CD4-positive, alpha-beta memory T cell (primary cell): ENCODE measurements at regions not wholly inside any gene's neighbourhood (a gene's known extent, or its start where the extent isn't known, plus 50 kb on each side); places are given as distances from the start of the nearest gene placed in this dataset.

Experiments
- CTCF ChIA-PET: fragments of 350-600 bp; sonication (Branson Sonifier 250); formaldehyde crosslinking; loops from one replicate; lab custom pipeline; 2021; ENCODE audit warnings: inconsistent platforms; ENCODE audit not compliant: partially characterized antibody; lab: Charles Lee
- POLR2A ChIA-PET: fragments of 350-600 bp; sonication (Branson Sonifier 250); formaldehyde crosslinking; loops from one replicate; lab custom pipeline; 2021; ENCODE audit not compliant: partially characterized antibody; lab: Charles Lee
- DNase-seq, 5 donors: peaks; one replicate each; pipeline versions ENCODE4 v3.0.0 to v3.0.0-alpha.2; 2020 to 2022; ENCODE audit warnings: mixed read lengths in 1 of 5
- H3K27ac ChIP-seq: one replicate; pipeline ENCODE4 v1.7.0; 2013; ENCODE audit warnings: low read depth, low read length
- H3K27me3 ChIP-seq: 2 replicates; pipeline ENCODE4 v1.7.0; 2013; ENCODE audit warnings: mild to moderate bottlenecking, low read length, moderate library complexity; ENCODE audit not compliant: insufficient read depth
- H3K36me3 ChIP-seq: 2 replicates; pipeline ENCODE4 v1.7.0; 2013; ENCODE audit warnings: mild to moderate bottlenecking, low read length, moderate library complexity; ENCODE audit not compliant: insufficient read depth
- H3K4me1 ChIP-seq: 2 replicates; pipeline ENCODE4 v1.7.0; 2013; ENCODE audit warnings: mild to moderate bottlenecking, low read length, moderate library complexity; ENCODE audit not compliant: insufficient read depth
- H3K4me3 ChIP-seq, 2 donors: one replicate each; pipeline ENCODE4 v1.7.0; 2013; ENCODE audit warnings: low read length in 2 of 2, mild to moderate bottlenecking in 1 of 2
- H3K9me3 ChIP-seq, 2 donors: one replicate each; pipeline ENCODE4 v1.7.0; 2013; ENCODE audit warnings: low read length in 2 of 2, control low read depth in 1 of 2; ENCODE audit not compliant: control insufficient read depth in 1 of 2
- H3K27ac Mint-ChIP-seq, 7 donors: one replicate each; pipeline ENCODE4 v1.8.0; 2020 to 2021; ENCODE audit warnings: mixed read lengths in 7 of 7, mild to moderate bottlenecking in 6 of 7, inconsistent platforms in 3 of 7, moderate library complexity in 3 of 7
- H3K27me3 Mint-ChIP-seq, 2 donors: one replicate each; pipeline ENCODE4 v1.8.0; 2020 to 2021; ENCODE audit warnings: mixed read lengths in 2 of 2
- H3K36me3 Mint-ChIP-seq, 2 donors: one replicate each; pipeline ENCODE4 v1.8.0; 2020 to 2021; ENCODE audit warnings: mixed read lengths in 2 of 2, inconsistent platforms in 1 of 2, mild to moderate bottlenecking in 1 of 2
- H3K4me1 Mint-ChIP-seq, 4 donors: one replicate each; pipeline ENCODE4 v1.8.0; 2020 to 2021; ENCODE audit warnings: mixed read lengths in 4 of 4, mild to moderate bottlenecking in 1 of 4
- H3K4me3 Mint-ChIP-seq, 8 donors: one replicate each; pipeline ENCODE4 v1.8.0; 2020 to 2021; ENCODE audit warnings: mixed read lengths in 8 of 8, mild to moderate bottlenecking in 7 of 8, moderate library complexity in 6 of 8, inconsistent platforms in 3 of 8
- H3K9me3 Mint-ChIP-seq, 8 donors: one replicate each; pipeline ENCODE4 v1.8.0; 2020 to 2021; ENCODE audit warnings: mixed read lengths in 8 of 8, mild to moderate bottlenecking in 5 of 8, inconsistent platforms in 3 of 8, moderate library complexity in 1 of 8
- intact Hi-C: fragments of 100-400 bp; cut with micrococcal nuclease; formaldehyde crosslinking; loops from one replicate; pipeline ENCODE4 v1.15.1; 2023

DNA sequence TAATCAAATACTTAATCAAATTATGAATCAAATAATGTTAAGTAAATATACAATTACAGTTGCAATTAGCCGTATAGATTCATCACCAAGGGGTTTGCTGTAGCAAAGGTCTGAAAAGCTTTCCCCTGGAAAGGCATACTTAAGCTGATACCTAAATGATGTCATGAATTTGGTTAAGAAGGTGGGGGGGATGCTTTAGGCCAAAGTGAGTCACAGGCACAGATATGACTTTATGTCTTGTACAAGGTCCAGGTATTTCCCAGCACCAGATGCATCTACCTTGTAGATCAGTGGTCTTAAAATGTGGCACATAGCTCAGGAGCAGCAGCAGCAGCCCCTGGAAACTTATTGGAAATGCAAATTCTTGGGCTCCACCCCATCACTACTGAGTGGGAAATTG is 557.3 kb upstream of the CDH4 start:
- Histone ChIP-seq H3K4me1 (no peaks in the 10 kb centered on the region), H3K27ac (no peak overlapping the region), H3K27me3 (no peaks in the 10 kb centered on the region), H3K36me3 (no peaks in the 10 kb centered on the region), H3K4me3 (no peak overlapping the region), H3K9me3 (no peaks in the 10 kb centered on the region)
- intact Hi-C loops = no loop called here
- Mint-ChIP-seq H3K9me3 (peaks cover 0 to 8% (median 0%) of the 10 kb centered on the region in 8 donors), H3K4me3 (no peak overlapping the region), H3K36me3 (no peaks in the 10 kb centered on the region), H3K27ac (no peak overlapping the region), H3K27me3 (peaks cover 5 to 8% of the 10 kb centered on the region in 2 donors), H3K4me1 (no peaks in the 10 kb centered on the region)
- ChIA-PET CTCF (no interaction called here), POLR2A (no interaction called here)
- no peak for DNase-seq

DNA sequence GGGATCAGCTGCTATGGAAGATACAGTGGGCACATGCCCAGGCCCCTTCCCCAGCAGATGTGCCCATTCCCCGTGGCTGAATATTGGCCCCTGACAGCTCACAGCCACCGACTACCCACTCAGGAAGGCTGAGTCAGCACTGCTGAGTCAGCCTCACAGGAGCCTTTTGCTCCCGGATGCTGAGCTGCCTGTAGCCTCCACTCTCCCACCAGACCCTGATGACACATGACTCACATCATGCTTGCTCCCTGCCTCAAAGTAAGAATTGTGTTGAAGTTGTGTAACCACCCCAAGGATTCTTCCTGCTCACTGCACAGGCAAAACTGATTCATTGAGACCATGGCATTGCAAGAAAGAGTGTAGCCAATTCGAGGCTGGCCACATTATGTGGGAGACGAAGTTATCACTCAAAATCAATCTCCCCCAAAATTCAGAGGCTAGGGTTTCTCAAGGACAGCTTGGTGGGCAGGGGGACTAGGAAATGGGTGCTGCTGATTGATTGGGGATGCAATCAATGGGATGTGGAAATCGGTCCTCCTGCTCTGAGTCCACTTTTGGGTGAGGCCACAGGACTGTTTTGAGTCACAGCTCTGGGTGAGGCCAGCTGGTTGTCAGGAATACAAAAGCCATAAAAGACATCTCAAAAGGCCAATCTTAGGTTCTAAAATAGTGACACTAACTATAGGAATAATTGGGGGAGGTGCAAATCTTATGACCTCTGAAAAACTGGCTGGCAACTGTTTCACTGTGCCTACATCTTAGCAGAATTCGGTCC is 556.6 kb upstream of the CDH4 start:
- Histone ChIP-seq H3K4me3 (no peak overlapping the region), H3K4me1 (no peaks in the 10 kb centered on the region), H3K27me3 (no peaks in the 10 kb centered on the region), H3K36me3 (no peaks in the 10 kb centered on the region), H3K27ac (no peak overlapping the region), H3K9me3 (no peaks in the 10 kb centered on the region)
- CTCF ChIA-PET = no interaction called here
- DNase-seq = no peak
- H3K27ac Mint-ChIP-seq = no peak overlapping the region
- H3K27me3 Mint-ChIP-seq = peaks cover 5 to 8% of the 10 kb centered on the region in 2 donors
- no peak overlapping the region for H3K4me3 Mint-ChIP-seq
- intact Hi-C loops = no loop called here
- H3K9me3 Mint-ChIP-seq = peaks cover 0 to 8% (median 0%) of the 10 kb centered on the region in 8 donors
- no peaks in the 10 kb centered on the region for H3K36me3 Mint-ChIP-seq
- H3K4me1 Mint-ChIP-seq = no peaks in the 10 kb centered on the region
- POLR2A ChIA-PET = no interaction called here

DNA sequence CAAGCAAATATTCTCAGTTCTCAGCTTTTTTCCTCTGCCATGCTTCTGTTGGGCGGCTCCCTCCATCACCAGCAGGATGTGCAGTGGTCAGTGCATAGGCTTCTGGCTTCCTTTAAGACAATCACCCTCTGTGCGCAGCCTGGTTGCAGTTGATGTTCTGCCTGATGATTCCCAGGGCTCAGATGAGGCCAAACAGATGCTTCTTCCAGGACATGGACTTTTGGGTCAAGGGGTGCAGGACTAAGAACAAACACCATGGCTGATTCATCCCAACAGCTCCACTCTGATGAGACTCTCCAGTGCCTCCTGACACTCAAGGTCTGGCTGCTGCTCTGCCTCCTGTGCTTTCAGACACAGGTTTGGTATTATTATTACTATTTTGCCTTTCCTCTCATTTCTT is 554.8 kb upstream of the CDH4 start:
- Mint-ChIP-seq H3K4me1 (no peaks in the 10 kb centered on the region), H3K4me3 (no peak overlapping the region)
- CTCF ChIA-PET = no interaction called here

GRCh38 chr20:60700728-60701127 is 551.3 kb upstream of the CDH4 start:
- CTCF ChIA-PET = no interaction called here
- no peak for DNase-seq
- no peaks in the 10 kb centered on the region for H3K4me1 Mint-ChIP-seq

More for the DNA sequence above, 554.8 kb upstream of the CDH4 start:
- peaks cover 3 to 5% of the 10 kb centered on the region in 2 donors for H3K27me3 Mint-ChIP-seq
- Histone ChIP-seq H3K36me3 (no peaks in the 10 kb centered on the region), H3K4me3 (no peak overlapping the region), H3K27me3 (no peaks in the 10 kb centered on the region), H3K9me3 (no peaks in the 10 kb centered on the region), H3K27ac (no peak overlapping the region), H3K4me1 (no peaks in the 10 kb centered on the region)
- no peak overlapping the region for H3K27ac Mint-ChIP-seq
- intact Hi-C loops = no loop called here
- peaks cover 0 to 8% (median 0%) of the 10 kb centered on the region in 8 donors for H3K9me3 Mint-ChIP-seq
- POLR2A ChIA-PET = no interaction called here
- H3K36me3 Mint-ChIP-seq = no peaks in the 10 kb centered on the region
- DNase-seq = no peak

DNA sequence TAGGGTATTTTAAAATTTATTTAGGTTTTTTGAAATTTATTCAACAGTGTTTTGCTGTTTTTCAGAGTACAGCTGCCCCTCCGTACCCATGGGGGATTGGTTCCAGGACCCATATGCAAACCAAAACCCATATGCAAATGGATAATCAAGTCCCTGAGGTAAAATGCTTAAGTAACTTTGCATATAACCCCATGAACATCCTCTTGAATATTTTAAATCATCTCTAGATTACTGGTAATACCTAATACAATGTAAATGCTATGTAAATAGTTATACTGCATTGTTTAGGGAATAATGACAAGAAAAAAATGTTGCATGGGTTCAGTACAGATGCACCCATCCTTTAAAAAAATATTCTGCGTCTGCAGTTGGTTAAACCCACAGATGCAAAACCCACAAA is 547.9 kb upstream of the CDH4 start:
- no peak overlapping the region for H3K27ac ChIP-seq
- DNase-seq = no peak
- Mint-ChIP-seq H3K36me3 (no peaks in the 10 kb centered on the region), H3K4me3 (no peak overlapping the region), H3K27ac (no peak overlapping the region), H3K4me1 (no peaks in the 10 kb centered on the region), H3K9me3 (peaks cover 0 to 5% (median 0%) of the 10 kb centered on the region in 8 donors), H3K27me3 (peaks cover 3% of the 10 kb centered on the region in 2 donors)
- no peaks in the 10 kb centered on the region for H3K27me3 ChIP-seq
- ChIA-PET POLR2A (no interaction called here), CTCF (no interaction called here)
- H3K9me3 ChIP-seq = no peaks in the 10 kb centered on the region
- H3K4me3 ChIP-seq = no peak overlapping the region
- intact Hi-C loops = no loop called here
- H3K36me3 ChIP-seq = no peaks in the 10 kb centered on the region
- no peaks in the 10 kb centered on the region for H3K4me1 ChIP-seq

More at GRCh38 chr20:60700728-60701127, 551.3 kb upstream of the CDH4 start:
- Mint-ChIP-seq H3K9me3 (peaks cover 0 to 8% (median 0%) of the 10 kb centered on the region in 8 donors), H3K36me3 (no peaks in the 10 kb centered on the region), H3K4me3 (no peak overlapping the region), H3K27me3 (peaks cover 2 to 3% of the 10 kb centered on the region in 2 donors), H3K27ac (no peak overlapping the region)
- H3K27ac ChIP-seq = no peak overlapping the region
- H3K4me3 ChIP-seq = no peak overlapping the region
- H3K9me3 ChIP-seq = no peaks in the 10 kb centered on the region
- H3K4me1 ChIP-seq = no peaks in the 10 kb centered on the region
- H3K27me3 ChIP-seq = no peaks in the 10 kb centered on the region
- intact Hi-C loops = no loop called here
- POLR2A ChIA-PET = no interaction called here
- H3K36me3 ChIP-seq = no peaks in the 10 kb centered on the region

DNA sequence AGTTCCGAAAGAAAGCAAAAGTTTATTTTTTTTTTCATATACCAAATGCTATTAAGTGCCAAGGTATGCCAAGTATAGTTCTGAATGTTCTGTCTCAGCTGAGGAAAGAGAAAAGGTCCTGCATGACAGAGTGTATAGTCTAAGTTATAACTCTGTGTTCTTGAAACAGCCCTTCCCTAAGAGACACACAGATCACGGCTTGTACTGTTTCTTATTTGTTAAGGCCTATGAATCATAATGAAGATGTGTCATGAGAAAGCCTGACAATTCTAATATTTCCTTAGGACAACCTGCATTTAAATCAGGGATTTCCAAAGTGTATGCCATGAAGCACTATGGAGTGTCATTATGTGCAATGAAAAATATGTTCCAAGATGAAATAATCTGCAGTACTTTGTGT is 538.7 kb upstream of the CDH4 start:
- CTCF ChIA-PET = no interaction called here
- H3K27me3 Mint-ChIP-seq = peaks cover 1% of the 10 kb centered on the region in 2 donors

DNA sequence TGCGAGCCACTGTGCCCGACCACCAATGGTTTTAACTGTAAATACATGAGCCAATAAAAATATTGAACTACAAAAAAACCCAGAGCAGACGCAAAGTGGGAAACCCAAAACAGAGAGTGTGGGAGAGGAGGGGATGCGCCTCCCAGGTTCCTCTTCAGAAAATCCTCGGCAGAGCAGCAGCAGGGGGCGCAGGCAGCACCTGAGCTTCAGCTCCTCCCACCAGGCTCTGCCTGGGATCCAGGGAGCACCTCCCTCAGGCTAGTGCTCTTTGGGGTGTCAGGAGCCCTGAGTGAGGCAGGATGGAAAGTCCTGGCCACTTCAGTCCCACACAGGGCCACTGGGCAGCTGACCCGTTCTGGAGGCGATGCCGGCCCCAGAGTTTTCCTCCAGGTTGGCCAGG is 536.9 kb upstream of the CDH4 start:
- Histone ChIP-seq H3K27me3 (no peaks in the 10 kb centered on the region), H3K4me1 (no peaks in the 10 kb centered on the region), H3K27ac (no peak overlapping the region), H3K36me3 (no peaks in the 10 kb centered on the region), H3K4me3 (no peak overlapping the region), H3K9me3 (no peaks in the 10 kb centered on the region)
- intact Hi-C loops = no loop called here
- DNase-seq = no peak
- peaks cover 1% of the 10 kb centered on the region in 2 donors for H3K27me3 Mint-ChIP-seq
- no peaks in the 10 kb centered on the region for H3K4me1 Mint-ChIP-seq
- H3K36me3 Mint-ChIP-seq = no peaks in the 10 kb centered on the region
- H3K9me3 Mint-ChIP-seq = peaks cover 0 to 4% (median 0%) of the 10 kb centered on the region in 8 donors
- no peak overlapping the region for H3K27ac Mint-ChIP-seq
- H3K4me3 Mint-ChIP-seq = no peak overlapping the region
- ChIA-PET CTCF (no interaction called here), POLR2A (no interaction called here)

More for the DNA sequence above, 538.7 kb upstream of the CDH4 start:
- DNase-seq = no peak
- Histone ChIP-seq H3K9me3 (no peaks in the 10 kb centered on the region), H3K27ac (no peak overlapping the region), H3K4me1 (no peaks in the 10 kb centered on the region), H3K27me3 (no peaks in the 10 kb centered on the region), H3K36me3 (no peaks in the 10 kb centered on the region), H3K4me3 (no peak overlapping the region)
- peaks cover 0 to 2% (median 0%) of the 10 kb centered on the region in 8 donors for H3K9me3 Mint-ChIP-seq
- no peaks in the 10 kb centered on the region for H3K36me3 Mint-ChIP-seq
- no peaks in the 10 kb centered on the region for H3K4me1 Mint-ChIP-seq
- H3K4me3 Mint-ChIP-seq = no peak overlapping the region
- no peak overlapping the region for H3K27ac Mint-ChIP-seq
- intact Hi-C loops = no loop called here
- POLR2A ChIA-PET = no interaction called here
